ENCODE measurements at regions not wholly inside any gene's neighbourhood (a gene's known extent, or its start where the extent isn't known, plus 50 kb on each side); places are given as distances from the start of the nearest gene placed in this dataset.

DNA sequence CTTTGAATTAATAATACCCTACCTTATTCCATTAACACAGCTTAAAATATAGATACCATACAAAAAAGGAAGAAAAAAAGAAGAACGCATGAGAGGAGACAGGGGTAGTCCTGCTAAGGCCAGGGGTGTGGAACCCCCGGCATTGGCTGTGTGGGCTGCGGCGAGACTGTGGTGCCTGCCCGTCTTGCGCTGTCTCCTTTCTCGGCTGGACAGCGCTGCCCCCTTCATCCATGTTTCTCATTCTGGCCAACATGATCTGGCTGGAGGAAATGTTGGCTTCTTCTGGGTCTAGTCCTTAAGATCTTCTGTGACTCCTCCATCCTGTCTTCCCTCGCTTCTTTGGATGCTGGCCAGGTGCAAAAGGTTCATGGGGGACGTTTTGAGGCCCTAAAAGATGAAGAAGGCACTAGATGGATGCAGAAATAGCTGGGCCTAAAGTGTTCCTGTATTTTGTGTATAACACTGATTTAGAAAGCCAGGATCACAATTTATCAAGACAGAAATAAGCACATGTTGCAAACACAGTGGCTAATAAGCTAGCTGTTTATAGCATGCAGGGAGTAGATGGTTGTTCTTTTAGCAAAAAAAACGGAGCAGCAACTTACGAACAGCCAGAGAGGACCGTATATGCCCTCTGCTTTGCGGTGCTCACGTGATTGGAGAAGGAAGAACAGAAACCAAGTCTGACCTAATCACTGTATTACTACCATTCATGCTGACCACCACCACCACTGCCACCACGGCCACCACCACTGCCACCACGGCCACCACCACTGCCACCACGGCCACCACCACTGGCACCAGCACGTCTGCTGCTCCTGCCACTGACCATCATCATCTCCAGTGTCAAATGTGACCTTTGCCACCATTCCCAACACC is 71.7 kb upstream of the ASB18 start:
- in situ Hi-C loops (cut with MboI; ENCODE audit: low pct_unique_long_range_greater_than_20kb, low sequenced_read_pairs, unreplicated experiment) = no loop called here
- no peak for DNase-seq (ENCODE audit: low spot score)
- TF ChIP-seq, protein P1, sequence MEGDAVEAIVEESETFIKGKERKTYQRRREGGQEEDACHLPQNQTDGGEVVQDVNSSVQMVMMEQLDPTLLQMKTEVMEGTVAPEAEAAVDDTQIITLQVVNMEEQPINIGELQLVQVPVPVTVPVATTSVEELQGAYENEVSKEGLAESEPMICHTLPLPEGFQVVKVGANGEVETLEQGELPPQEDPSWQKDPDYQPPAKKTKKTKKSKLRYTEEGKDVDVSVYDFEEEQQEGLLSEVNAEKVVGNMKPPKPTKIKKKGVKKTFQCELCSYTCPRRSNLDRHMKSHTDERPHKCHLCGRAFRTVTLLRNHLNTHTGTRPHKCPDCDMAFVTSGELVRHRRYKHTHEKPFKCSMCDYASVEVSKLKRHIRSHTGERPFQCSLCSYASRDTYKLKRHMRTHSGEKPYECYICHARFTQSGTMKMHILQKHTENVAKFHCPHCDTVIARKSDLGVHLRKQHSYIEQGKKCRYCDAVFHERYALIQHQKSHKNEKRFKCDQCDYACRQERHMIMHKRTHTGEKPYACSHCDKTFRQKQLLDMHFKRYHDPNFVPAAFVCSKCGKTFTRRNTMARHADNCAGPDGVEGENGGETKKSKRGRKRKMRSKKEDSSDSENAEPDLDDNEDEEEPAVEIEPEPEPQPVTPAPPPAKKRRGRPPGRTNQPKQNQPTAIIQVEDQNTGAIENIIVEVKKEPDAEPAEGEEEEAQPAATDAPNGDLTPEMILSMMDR (IDR thresholded peaks at IDR 0.05; ENCODE audit: extremely low read depth, insufficient read depth, missing control alignments) = no peak

DNA sequence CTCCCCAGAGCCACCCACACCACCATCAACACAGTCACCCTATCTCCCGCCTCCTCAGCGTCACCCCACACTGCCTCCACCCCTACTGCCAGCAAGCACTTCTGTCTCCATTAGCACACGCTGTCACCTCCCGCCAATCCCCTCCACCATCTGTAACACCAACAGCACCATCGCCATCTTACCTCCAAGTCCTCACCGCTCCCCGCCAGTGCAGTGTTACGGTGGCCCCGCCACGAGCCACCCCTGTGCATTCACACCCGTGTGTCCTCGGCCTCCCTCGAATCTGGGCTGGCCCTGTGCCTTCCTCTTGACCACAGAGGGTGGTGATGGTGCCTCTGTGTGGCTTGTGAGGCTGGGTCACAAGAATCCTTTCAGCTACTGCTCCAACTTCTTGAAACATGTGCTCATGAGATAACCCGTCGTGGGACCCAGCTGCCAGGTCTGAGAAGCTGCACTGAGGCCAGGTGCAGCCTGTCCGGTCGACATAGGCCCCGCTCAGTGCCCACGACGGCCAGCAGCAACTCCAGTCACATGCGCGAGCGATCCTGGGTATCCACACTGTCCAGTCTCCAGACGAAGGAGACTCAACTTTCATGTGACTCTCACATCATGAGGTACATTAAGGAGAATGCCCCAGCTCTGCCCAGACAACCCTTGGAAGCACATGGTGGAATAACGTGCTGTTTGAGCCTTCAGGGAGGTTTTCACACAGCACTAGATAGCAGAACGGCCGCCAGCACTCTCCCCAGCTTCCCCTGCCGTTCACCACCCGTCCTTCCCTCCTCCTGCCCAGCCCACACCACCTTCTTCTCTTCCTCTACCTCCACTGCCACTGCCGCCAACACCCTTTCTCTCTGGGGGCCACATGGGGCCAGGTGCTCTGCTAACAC is 72.6 kb upstream of the ASB18 start:
- in situ Hi-C loops (cut with MboI; ENCODE audit: low pct_unique_long_range_greater_than_20kb, low sequenced_read_pairs, unreplicated experiment) = no loop called here
- TF ChIP-seq, protein P1 (IDR thresholded peaks at IDR 0.05; ENCODE audit: extremely low read depth, insufficient read depth, missing control alignments) = no peak
- no peak for DNase-seq (ENCODE audit: low spot score)

DNA sequence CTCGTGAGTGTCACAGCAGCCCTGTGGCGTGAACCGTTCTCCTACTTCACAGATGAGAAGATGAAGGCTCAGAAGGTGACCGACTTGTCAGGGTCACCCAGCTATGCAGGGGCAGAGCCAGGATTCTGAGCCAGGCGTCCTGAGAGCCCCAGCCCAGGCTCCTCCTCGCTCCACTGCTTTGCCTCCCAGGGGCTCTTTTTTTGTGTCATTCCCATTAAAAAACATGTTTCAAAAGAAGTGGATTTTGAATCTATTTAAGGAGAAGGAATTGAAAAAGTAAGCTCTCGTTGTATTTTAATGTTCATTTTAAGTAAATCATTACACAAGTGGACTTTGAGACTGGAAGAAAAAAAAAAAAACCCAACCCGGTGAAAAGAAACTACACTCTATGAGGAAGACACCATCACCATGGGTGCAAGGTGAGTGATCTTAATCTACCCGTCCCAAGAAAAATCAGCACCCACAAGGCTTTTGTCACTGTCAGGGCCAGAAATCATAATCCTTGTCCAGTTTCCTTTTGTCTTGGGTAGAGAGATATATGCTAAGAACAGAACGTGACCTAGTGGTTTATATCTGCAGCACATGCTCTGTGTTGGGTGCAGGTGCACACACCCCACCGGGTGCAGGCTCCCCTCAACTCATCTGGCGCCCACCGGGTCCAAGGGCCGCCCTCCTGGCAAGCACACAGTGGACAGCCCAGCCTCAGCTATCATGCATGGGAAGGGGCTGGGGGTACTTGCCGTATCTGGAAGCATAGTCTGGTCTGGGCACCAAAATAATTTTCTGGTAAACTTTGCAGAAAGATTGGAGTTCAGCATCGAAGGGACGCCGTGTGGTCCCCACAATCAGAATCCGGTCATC is 73.5 kb upstream of the ASB18 start:
- in situ Hi-C loops (cut with MboI; ENCODE audit: low pct_unique_long_range_greater_than_20kb, low sequenced_read_pairs, unreplicated experiment) = no loop called here
- DNase-seq (ENCODE audit: low spot score) = no peak
- TF ChIP-seq, protein P1 (IDR thresholded peaks at IDR 0.05; ENCODE audit: extremely low read depth, insufficient read depth, missing control alignments) = no peak

DNA sequence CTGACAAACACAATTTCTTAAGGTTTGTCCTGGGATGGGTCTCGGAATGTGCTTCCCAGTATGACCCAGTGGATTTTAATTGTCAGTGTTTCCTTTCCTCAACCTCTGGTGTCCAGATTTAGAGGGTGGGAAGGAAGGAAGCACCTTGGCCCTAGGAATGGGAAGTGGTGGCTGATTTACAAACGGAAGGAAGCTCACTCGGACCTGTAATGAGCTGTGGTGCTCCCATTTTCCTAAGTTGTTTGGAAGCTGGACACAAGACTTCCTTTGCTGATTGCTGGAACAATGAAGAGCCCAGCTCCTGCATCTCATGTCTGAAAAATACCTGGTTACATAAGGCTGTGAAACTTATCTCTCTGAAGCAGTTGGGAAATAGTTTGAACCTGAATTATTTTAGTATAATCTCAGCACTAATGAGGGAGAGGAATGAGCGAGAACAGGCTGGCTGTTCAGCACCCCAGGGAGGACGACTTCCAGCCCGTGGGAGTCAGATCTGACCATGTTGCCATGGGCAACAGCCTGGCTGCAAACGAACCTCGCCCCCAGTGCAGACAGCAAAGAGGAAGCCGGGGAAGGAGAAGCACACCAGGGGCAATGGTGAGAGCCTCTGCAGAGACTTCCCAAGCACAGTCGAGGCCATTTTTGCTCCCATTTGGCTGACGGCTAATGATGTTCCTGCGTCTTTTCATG is 74.4 kb upstream of the ASB18 start:
- in situ Hi-C loops (cut with MboI; ENCODE audit: low pct_unique_long_range_greater_than_20kb, low sequenced_read_pairs, unreplicated experiment) = no loop called here
- TF ChIP-seq, protein P1 (IDR thresholded peaks at IDR 0.05; ENCODE audit: extremely low read depth, insufficient read depth, missing control alignments) = no peak
- no peak for DNase-seq (ENCODE audit: low spot score)

DNA sequence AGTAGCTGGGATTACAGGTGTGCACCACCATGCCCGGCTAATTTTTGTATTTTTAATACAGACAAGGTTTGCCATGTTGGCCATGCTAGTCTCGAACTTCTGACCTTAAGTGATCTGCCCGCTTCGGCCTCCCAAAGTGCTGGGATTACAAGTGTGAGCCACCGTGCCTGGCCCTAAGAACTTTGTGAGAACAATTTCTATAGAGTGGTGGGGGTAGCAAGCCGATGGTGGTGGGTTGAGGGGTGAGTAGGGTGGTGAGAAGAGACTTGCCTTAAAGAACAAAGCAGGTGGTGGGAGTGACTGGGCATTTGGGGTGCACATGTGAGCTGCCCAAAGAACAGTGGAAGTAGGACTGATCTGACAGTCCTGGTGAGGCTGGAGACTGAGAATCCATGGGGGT is 76.0 kb upstream of the ASB18 start:
- in situ Hi-C loops (cut with MboI; ENCODE audit: low pct_unique_long_range_greater_than_20kb, low sequenced_read_pairs, unreplicated experiment) = loop anchor here (10.0 kb wide), 1 partner anchor 735 kb away; no protein-coding TSS in a partner anchor
- DNase-seq (ENCODE audit: low spot score) = no peak
- TF ChIP-seq, protein P1 (IDR thresholded peaks at IDR 0.05; ENCODE audit: extremely low read depth, insufficient read depth, missing control alignments) = no peak

Data from GM13977 (cell line).